NCI-H2081 (cell line): ENCODE measurements at regions not wholly inside any gene's neighbourhood (a gene's known extent, or its start where the extent isn't known, plus 50 kb on each side); places are given as distances from the start of the nearest gene placed in this dataset.

Source experiments
- DNase-seq, 2 experiments: peaks; one replicate each; lab custom pipeline; 2025; lab: John Stamatoyannopoulos, UW

- DNase-seq, result no peak
Observed at GRCh38 chr15:70303981-70304380, 206.3 kb upstream of the TLE3 start.

GRCh38 chr15:70302360-70302759, 204.6 kb upstream of the TLE3 start:
- DNase-seq, result no peak

- no peak for DNase-seq
Observed at GRCh38 chr15:70301396-70301795, 203.7 kb upstream of the TLE3 start.

GRCh38 chr15:70299931-70300869, 202.5 kb upstream of the TLE3 start:
- no peak for DNase-seq

GRCh38 chr15:70297465-70298058, 199.8 kb upstream of the TLE3 start:
- no peak for DNase-seq

GRCh38 chr15:70294731-70295305, 197.1 kb upstream of the TLE3 start:
- DNase-seq, result no peak

- no peak for DNase-seq
Observed at GRCh38 chr15:70293591-70294470, 196.1 kb upstream of the TLE3 start.

GRCh38 chr15:70293138-70293537, 195.4 kb upstream of the TLE3 start:
- no peak for DNase-seq

- no peak for DNase-seq
Observed at GRCh38 chr15:70292076-70292760, 194.5 kb upstream of the TLE3 start.

GRCh38 chr15:70291305-70292075, 193.8 kb upstream of the TLE3 start:
- DNase-seq, result peak in 1 of 2 experiments; percentile 12

- DNase-seq, result no peak
Observed at GRCh38 chr15:70290708-70291107, 193.0 kb upstream of the TLE3 start.

- DNase-seq, result no peak
Observed at GRCh38 chr15:70289191-70289955, 191.7 kb upstream of the TLE3 start.

- DNase-seq, result no peak
Observed at GRCh38 chr15:70286113-70286806, 188.5 kb upstream of the TLE3 start.

- no peak for DNase-seq
Observed at GRCh38 chr15:70284438-70285214, 186.9 kb upstream of the TLE3 start.

GRCh38 chr15:70283511-70283910, 185.8 kb upstream of the TLE3 start:
- no peak for DNase-seq

GRCh38 chr15:70281811-70282307, 184.1 kb upstream of the TLE3 start:
- DNase-seq, result no peak

- no peak for DNase-seq
Observed at GRCh38 chr15:70281261-70281810, 183.6 kb upstream of the TLE3 start.

GRCh38 chr15:70280781-70281180, 183.1 kb upstream of the TLE3 start:
- no peak for DNase-seq
